Mesenchymal stem cell (in vitro differentiated cells and primary cell): ENCODE measurements at regions not wholly inside any gene's neighbourhood (a gene's known extent, or its start where the extent isn't known, plus 50 kb on each side); places are given as distances from the start of the nearest gene placed in this dataset.
A peak's percentile ranks its signal among the peaks of the same experiment; 100 is the strongest.
"Not testable (repeated sequence)": the region's sequence is repeated elsewhere in the genome, so short reads cannot be mapped to it uniquely, and the experiment has no call there.

Experiments
- DNase-seq: peaks from one replicate; pipeline ENCODE4 v3.0.0-alpha.2; 2013
- H2AFZ ChIP-seq: one replicate; pipeline ENCODE4 v1.6.1; 2013; ENCODE audit warnings: low read depth, mild to moderate bottlenecking, control low read depth, inconsistent platforms, low read length, moderate library complexity
- H2AK5ac ChIP-seq: 2 replicates; pipeline ENCODE4 v1.6.1; 2013; ENCODE audit warnings: low read length, moderate library complexity, mild to moderate bottlenecking, inconsistent platforms; ENCODE audit not compliant: severe bottlenecking
- H2BK120ac ChIP-seq: one replicate; pipeline ENCODE4 v1.6.1; 2013; ENCODE audit warnings: low read depth, mild to moderate bottlenecking, inconsistent platforms, low read length, moderate library complexity
- H2BK12ac ChIP-seq, 2 experiments: one replicate each; pipeline ENCODE4 v1.6.1; 2013; ENCODE audit warnings: inconsistent platforms in 2 of 2, low read length in 2 of 2, mild to moderate bottlenecking in 2 of 2, moderate library complexity in 2 of 2, control low read depth in 1 of 2
- H2BK15ac ChIP-seq: one replicate; pipeline ENCODE4 v1.6.1; 2013; ENCODE audit warnings: mild to moderate bottlenecking, low read depth, inconsistent platforms; ENCODE audit not compliant: poor library complexity, severe bottlenecking
- H2BK5ac ChIP-seq: 2 replicates; pipeline ENCODE4 v1.6.1; 2013; ENCODE audit warnings: low read depth, mild to moderate bottlenecking, low read length, control low read depth, inconsistent platforms; ENCODE audit not compliant: poor library complexity, severe bottlenecking
- H3K14ac ChIP-seq, 2 experiments: one replicate each; pipeline ENCODE4 v1.6.1; 2013; ENCODE audit warnings: inconsistent platforms in 2 of 2, low read length in 2 of 2, control low read depth in 1 of 2, mild to moderate bottlenecking in 1 of 2, moderate library complexity in 1 of 2
- H3K18ac ChIP-seq, 2 experiments: one replicate each; pipeline ENCODE4 v1.6.1; 2013; ENCODE audit warnings: inconsistent platforms in 2 of 2, low read length in 2 of 2, control low read depth in 1 of 2, low read depth in 1 of 2, mild to moderate bottlenecking in 1 of 2
- H3K23ac ChIP-seq, 2 experiments: one replicate each; pipeline ENCODE4 v1.6.1; 2013; ENCODE audit warnings: inconsistent platforms in 2 of 2, low read length in 2 of 2, mild to moderate bottlenecking in 2 of 2, moderate library complexity in 2 of 2, control low read depth in 1 of 2
- H3K27ac ChIP-seq: 2 replicates; pipeline ENCODE4 v1.5.1; 2013; ENCODE audit warnings: mild to moderate bottlenecking, moderate library complexity, low read length, control low read depth, inconsistent platforms; ENCODE audit not compliant: poor library complexity, severe bottlenecking
- H3K27me3 ChIP-seq, 2 experiments: 2 replicates each; pipeline versions ENCODE4 v1.6.1 to v1.7.0; 2013; ENCODE audit warnings: low read length in 2 of 2, mild to moderate bottlenecking in 2 of 2, moderate library complexity in 2 of 2, control low read depth in 1 of 2, inconsistent platforms in 1 of 2; ENCODE audit not compliant: control insufficient read depth in 1 of 2, insufficient read depth in 1 of 2
- H3K36me3 ChIP-seq, 2 experiments: 2 replicates each; pipeline versions ENCODE4 v1.6.1 to v1.7.0; 2013; ENCODE audit warnings: low read length in 2 of 2, control low read depth in 1 of 2, inconsistent platforms in 1 of 2, low read depth in 1 of 2, mild to moderate bottlenecking in 1 of 2; ENCODE audit not compliant: insufficient read depth in 2 of 2, control insufficient read depth in 1 of 2
- H3K4ac ChIP-seq, 2 experiments: one replicate each; pipeline ENCODE4 v1.6.1; 2013; ENCODE audit warnings: inconsistent platforms in 2 of 2, low read length in 2 of 2, mild to moderate bottlenecking in 2 of 2, moderate library complexity in 2 of 2, control low read depth in 1 of 2, low read depth in 1 of 2
- H3K4me1 ChIP-seq: 2 replicates; pipeline ENCODE4 v1.6.1; 2013; ENCODE audit warnings: low read depth, low read length, control low read depth; ENCODE audit not compliant: control insufficient read depth, insufficient read depth
- H3K4me2 ChIP-seq: 2 replicates; pipeline ENCODE4 v1.6.1; 2013; ENCODE audit warnings: low read length, mild to moderate bottlenecking, inconsistent platforms; ENCODE audit not compliant: poor library complexity, severe bottlenecking
- H3K4me3 ChIP-seq, 2 experiments: 2 replicates each; pipeline versions ENCODE4 v1.5.1 to v1.7.0; 2013; ENCODE audit warnings: low read length in 2 of 2, mild to moderate bottlenecking in 2 of 2, control low read depth in 1 of 2, low read depth in 1 of 2; ENCODE audit not compliant: insufficient read depth in 1 of 2
- H3K79me1 ChIP-seq: replicated peaks from 2 replicates; pipeline ENCODE4 v1.6.1; 2013; ENCODE audit warnings: mild to moderate bottlenecking, control low read depth, low read length, inconsistent platforms; ENCODE audit not compliant: poor library complexity, severe bottlenecking
- H3K9ac ChIP-seq: 2 replicates; pipeline ENCODE4 v1.7.0; 2013; ENCODE audit warnings: mild to moderate bottlenecking, low read length, moderate library complexity
- H3K9me3 ChIP-seq: 2 replicates; pipeline ENCODE4 v1.7.0; 2013; ENCODE audit warnings: mild to moderate bottlenecking, low read length; ENCODE audit not compliant: control insufficient read depth
- H4K8ac ChIP-seq: one replicate; pipeline ENCODE4 v1.6.1; 2013; ENCODE audit warnings: inconsistent platforms, mild to moderate bottlenecking, low read length, moderate library complexity
- H4K91ac ChIP-seq: one replicate; pipeline ENCODE4 v1.6.1; 2013; ENCODE audit warnings: mild to moderate bottlenecking, low read length, inconsistent platforms
- WGBS: methylation state at CpG from one replicate; pipeline ENCODE4 v1.1.7; 2013; ENCODE audit warnings: mixed read lengths; 5-methylcytosine and 5-hydroxymethylcytosine counted together

DNA sequence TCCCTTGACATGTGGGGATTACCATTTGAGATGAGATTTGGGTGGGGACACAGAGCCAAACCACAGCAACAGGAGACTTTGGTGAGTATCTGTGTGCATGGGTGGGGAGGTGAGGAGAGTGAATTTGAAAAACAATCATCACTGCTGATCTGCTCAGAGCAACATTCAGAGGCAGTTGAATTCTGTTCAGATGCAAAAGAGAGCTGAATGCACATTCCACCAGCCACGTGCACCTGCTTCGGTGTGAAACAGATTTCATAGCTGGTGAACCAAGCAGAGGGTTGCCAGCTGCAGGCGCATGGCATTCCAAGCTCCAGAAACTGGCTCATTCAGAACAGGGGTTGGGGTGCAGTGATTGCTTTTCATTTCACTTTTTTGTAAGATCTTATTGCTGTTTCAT is 233.1 kb upstream of the FOXF1 start:
- Histone ChIP-seq H3K23ac (no peak overlapping the region), H3K27me3 (peaks cover 10 to 62% of the 10 kb centered on the region in 2 experiments), H4K91ac (no peak overlapping the region), H2BK15ac (no peak overlapping the region), H3K4ac (no peak overlapping the region), H3K9me3 (peaks cover 10% of the 10 kb centered on the region), H3K27ac (no peak overlapping the region), H2BK5ac (no peak overlapping the region), H2BK120ac (no peak overlapping the region), H3K36me3 (no peaks in the 10 kb centered on the region), H3K14ac (peak overlapping the region in 1 of 2 experiments; percentile 36), H3K4me3 (no peak overlapping the region), H2AK5ac (no peak overlapping the region), H4K8ac (no peak overlapping the region), H2BK12ac (no peak overlapping the region), H3K9ac (no peak overlapping the region), H3K18ac (no peak overlapping the region), H3K4me2 (no peak overlapping the region), H2AFZ (no peak overlapping the region), H3K4me1 (no peaks in the 10 kb centered on the region), H3K79me1 (no peaks in the 10 kb centered on the region)
- WGBS, result 75% methylated on average over 3 of the region's 3 CpGs
- DNase-seq, result no peak

- H3K14ac ChIP-seq, H3K36me3 ChIP-seq, H4K91ac ChIP-seq, H2AK5ac ChIP-seq, H3K4me3 ChIP-seq, H3K4me1 ChIP-seq, H2BK5ac ChIP-seq, H2BK15ac ChIP-seq, H2AFZ ChIP-seq, H3K4me2 ChIP-seq, H4K8ac ChIP-seq, H2BK120ac ChIP-seq, H3K9ac ChIP-seq, DNase-seq, H2BK12ac ChIP-seq, H3K23ac ChIP-seq, H3K4ac ChIP-seq, H3K79me1 ChIP-seq, H3K27ac ChIP-seq: not testable (repeated sequence)
- Histone ChIP-seq H3K18ac (peak overlapping the region in 1 of 2 experiments; percentile 43), H3K9me3 (peaks cover 11% of the 10 kb centered on the region), H3K27me3 (peaks cover 10 to 62% of the 10 kb centered on the region in 2 experiments)
- 90% methylated on average over 3 of the region's 4 CpGs for WGBS
These were observed 232.5 kb upstream of the FOXF1 start for GRCh38 chr16:86277859-86278258.

DNA sequence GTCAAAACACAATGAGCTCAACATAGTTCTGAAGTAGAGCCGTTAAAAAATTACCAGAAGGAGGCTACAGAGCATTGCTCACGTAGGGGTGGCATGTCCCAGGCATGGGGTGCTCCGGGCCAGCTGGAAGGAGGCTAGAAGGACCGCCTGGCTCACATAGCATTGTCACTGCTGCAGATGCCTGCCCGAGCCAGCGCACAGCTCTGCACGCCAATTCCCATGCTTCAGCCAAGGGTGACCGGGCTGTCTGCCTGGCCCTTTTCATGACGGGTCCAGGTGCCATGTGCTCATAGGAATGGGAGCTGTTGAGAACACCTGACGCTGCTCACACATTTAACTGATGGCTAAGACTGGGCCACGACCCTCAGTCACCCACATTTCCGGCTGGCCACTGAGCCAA is 228.9 kb upstream of the FOXF1 start:
- Histone ChIP-seq H4K91ac (peak overlapping the region; percentile 75), H3K4me1 (no peaks in the 10 kb centered on the region), H3K27me3 (peaks cover 30 to 62% of the 10 kb centered on the region in 2 experiments), H3K9ac (no peak overlapping the region), H3K27ac (no peak overlapping the region), H3K18ac (peak overlapping the region in 1 of 2 experiments; percentile 13), H3K4me2 (no peak overlapping the region), H3K36me3 (no peaks in the 10 kb centered on the region), H3K9me3 (peaks cover 5% of the 10 kb centered on the region), H3K4me3 (no peak overlapping the region), H2BK120ac (no peak overlapping the region), H3K14ac (no peak overlapping the region), H4K8ac (no peak overlapping the region), H2AK5ac (no peak overlapping the region), H2BK15ac (no peak overlapping the region), H3K23ac (no peak overlapping the region), H2BK12ac (peak overlapping the region in 1 of 2 experiments; percentile 93), H2AFZ (no peak overlapping the region), H2BK5ac (no peak overlapping the region), H3K79me1 (no peaks in the 10 kb centered on the region), H3K4ac (peak overlapping the region in 1 of 2 experiments; percentile 64)
- no peak for DNase-seq
- 90% methylated on average over 12 of the region's 12 CpGs for WGBS

DNA sequence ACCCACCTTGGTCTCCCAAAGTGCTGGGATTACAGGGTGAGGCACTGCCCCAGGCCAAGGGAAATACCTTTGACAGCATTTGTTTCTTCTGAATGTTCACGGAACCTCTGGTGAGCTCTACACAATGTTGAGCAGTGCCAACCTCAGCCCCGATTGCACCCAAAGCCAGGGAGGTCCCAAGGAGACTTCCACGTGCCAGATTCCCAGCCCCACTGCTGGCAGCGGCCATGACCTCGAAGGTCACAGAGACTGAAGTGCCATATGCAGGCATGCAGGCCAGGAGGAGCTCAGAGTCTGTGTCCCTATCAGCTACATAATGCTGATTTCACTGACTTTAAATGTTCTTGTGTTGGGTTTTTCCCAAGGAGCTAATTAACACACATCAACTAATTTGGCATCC is 226.4 kb upstream of the FOXF1 start:
- Histone ChIP-seq H4K8ac (no peak overlapping the region), H3K9ac (no peak overlapping the region), H3K36me3 (no peaks in the 10 kb centered on the region), H3K23ac (no peak overlapping the region), H3K27ac (no peak overlapping the region), H2AFZ (no peak overlapping the region), H3K9me3 (peaks cover 5% of the 10 kb centered on the region), H3K79me1 (no peaks in the 10 kb centered on the region), H3K4me1 (no peaks in the 10 kb centered on the region), H2AK5ac (no peak overlapping the region), H2BK5ac (no peak overlapping the region), H3K4ac (no peak overlapping the region), H3K4me2 (no peak overlapping the region), H2BK15ac (no peak overlapping the region), H3K4me3 (no peak overlapping the region), H3K18ac (peak overlapping the region in 1 of 2 experiments; percentile 88), H3K27me3 (peaks cover 52 to 74% of the 10 kb centered on the region in 2 experiments), H4K91ac (no peak overlapping the region), H3K14ac (no peak overlapping the region), H2BK120ac (no peak overlapping the region), H2BK12ac (peak overlapping the region in 1 of 2 experiments; percentile 79)
- no peak for DNase-seq
- 73% methylated on average over 5 of the region's 5 CpGs for WGBS
